SU-DHL-6 (cell line): ENCODE measurements at regions not wholly inside any gene's neighbourhood (a gene's known extent, or its start where the extent isn't known, plus 50 kb on each side); places are given as distances from the start of the nearest gene placed in this dataset.

Source experiments
- EZH2phosphoT487 ChIP-seq: fragments of 200-600 bp; sonication (generic), shearing (Covaris generic); conservative IDR thresholded peaks from 2 replicates; pipeline ENCODE4 v1.6.1; 2018; ENCODE audit warnings: mild to moderate bottlenecking, antibody characterized with exemption, low read length, moderate library complexity, mixed read lengths
- TF ChIP-seq, protein P1 (sequence below): fragments of 200-600 bp; sonication (generic); IDR thresholded peaks from one replicate; pipeline ENCODE4 v1.5.1; 2017; ENCODE audit warnings: antibody characterized with exemption, mild to moderate bottlenecking, low read length, moderate library complexity; ENCODE audit not compliant: insufficient read depth, poor library complexity, severe bottlenecking

- TF ChIP-seq, protein P1, sequence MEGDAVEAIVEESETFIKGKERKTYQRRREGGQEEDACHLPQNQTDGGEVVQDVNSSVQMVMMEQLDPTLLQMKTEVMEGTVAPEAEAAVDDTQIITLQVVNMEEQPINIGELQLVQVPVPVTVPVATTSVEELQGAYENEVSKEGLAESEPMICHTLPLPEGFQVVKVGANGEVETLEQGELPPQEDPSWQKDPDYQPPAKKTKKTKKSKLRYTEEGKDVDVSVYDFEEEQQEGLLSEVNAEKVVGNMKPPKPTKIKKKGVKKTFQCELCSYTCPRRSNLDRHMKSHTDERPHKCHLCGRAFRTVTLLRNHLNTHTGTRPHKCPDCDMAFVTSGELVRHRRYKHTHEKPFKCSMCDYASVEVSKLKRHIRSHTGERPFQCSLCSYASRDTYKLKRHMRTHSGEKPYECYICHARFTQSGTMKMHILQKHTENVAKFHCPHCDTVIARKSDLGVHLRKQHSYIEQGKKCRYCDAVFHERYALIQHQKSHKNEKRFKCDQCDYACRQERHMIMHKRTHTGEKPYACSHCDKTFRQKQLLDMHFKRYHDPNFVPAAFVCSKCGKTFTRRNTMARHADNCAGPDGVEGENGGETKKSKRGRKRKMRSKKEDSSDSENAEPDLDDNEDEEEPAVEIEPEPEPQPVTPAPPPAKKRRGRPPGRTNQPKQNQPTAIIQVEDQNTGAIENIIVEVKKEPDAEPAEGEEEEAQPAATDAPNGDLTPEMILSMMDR = no peak
- no peak for TF ChIP-seq EZH2phosphoT487
Observed at GRCh38 chr2:15788455-15788829, 151.9 kb upstream of the MYCN start.
